Kidney (tissue), 13 donors: ENCODE measurements at regions not wholly inside any gene's neighbourhood (a gene's known extent, or its start where the extent isn't known, plus 50 kb on each side); places are given as distances from the start of the nearest gene placed in this dataset.

Experiments
- DNase-seq, 5 donors: peaks; one replicate each; pipeline ENCODE4 v3.0.0-alpha.2; 2013 to 2020
- FAIRE-seq: peaks from 2 replicates; lab custom pipeline; 2012; peaks lifted over from hg19 to GRCh38; lab: Jason Lieb, UNC
- H3K27ac ChIP-seq, 2 donors: one replicate each; pipeline ENCODE4 v1.7.0; 2013; ENCODE audit warnings: low read depth in 2 of 2, low read length in 2 of 2, inconsistent platforms in 1 of 2
- H3K27me3 ChIP-seq: one replicate; pipeline ENCODE4 v1.7.1; 2013; ENCODE audit warnings: low read length, inconsistent platforms; ENCODE audit not compliant: control insufficient read depth, insufficient read depth
- H3K36me3 ChIP-seq, 3 donors: one replicate each; pipeline versions ENCODE4 v1.7.0 to v1.7.1; 2013; ENCODE audit warnings: low read length in 3 of 3, control low read depth in 1 of 3, inconsistent platforms in 1 of 3; ENCODE audit not compliant: insufficient read depth in 3 of 3, control insufficient read depth in 2 of 3
- H3K4me1 ChIP-seq, 3 donors: one replicate each; pipeline versions ENCODE4 v1.7.0 to v1.7.1; 2013; ENCODE audit warnings: low read length in 3 of 3, inconsistent platforms in 1 of 3, low read depth in 1 of 3; ENCODE audit not compliant: control insufficient read depth in 2 of 3, insufficient read depth in 2 of 3
- H3K4me3 ChIP-seq, 3 donors: one replicate each; pipeline versions ENCODE4 v1.7.0 to v1.8.1; 2013; ENCODE audit warnings: low read length in 3 of 3, control low read depth in 1 of 3, inconsistent platforms in 1 of 3
- H3K9ac ChIP-seq, 3 donors: one replicate each; pipeline versions ENCODE4 v1.7.0 to v1.7.1; 2013; ENCODE audit warnings: low read length in 3 of 3, control low read depth in 1 of 3, inconsistent platforms in 1 of 3
- H3K9me3 ChIP-seq, 3 donors: one replicate each; pipeline versions ENCODE4 v1.7.0 to v1.7.1; 2013; ENCODE audit warnings: low read length in 3 of 3, control low read depth in 1 of 3, inconsistent platforms in 1 of 3; ENCODE audit not compliant: control insufficient read depth in 2 of 3, insufficient read depth in 1 of 3
- CTCF ChIP-seq: IDR thresholded peaks from 3 replicates; pipeline ENCODE4 v1.5.1; 2012; ENCODE audit warnings: mild to moderate bottlenecking, moderate library complexity, borderline replicate concordance; ENCODE audit not compliant: insufficient read depth; ENCODE audit errors: extremely low read depth
- intact Hi-C: fragments of 100-400 bp; cut with DNase I; formaldehyde crosslinking; loops from one replicate; pipeline ENCODE4 v1.11.1; 2022
- donor health status: control.
- donor health status: control.
- donor health status: control.
- donor health status: control.
- donor health status: control.
- donor health status: DM: yes; HTN: yes; CAD: no.
- donor health status: Normal renal cell carcinoma (clear cell type).

GRCh38 chr2:12333293-12333692 is 383.4 kb upstream of the TRIB2 start:
- no peaks in the 10 kb centered on the region for H3K4me1 ChIP-seq
- H3K27ac ChIP-seq = no peak overlapping the region
- H3K27me3 ChIP-seq = no peaks in the 10 kb centered on the region
- no peaks in the 10 kb centered on the region for H3K36me3 ChIP-seq
- no peak for TF ChIP-seq CTCF
- intact Hi-C loops = no loop called here
- no peak overlapping the region for H3K4me3 ChIP-seq
- no peak overlapping the region for H3K9ac ChIP-seq
- no peak for FAIRE-seq
- no peaks in the 10 kb centered on the region for H3K9me3 ChIP-seq
- no peak for DNase-seq

GRCh38 chr2:12334412-12334966 is 382.2 kb upstream of the TRIB2 start:
- FAIRE-seq = no peak
- H3K27ac ChIP-seq = no peak overlapping the region
- H3K9ac ChIP-seq = no peak overlapping the region
- no peaks in the 10 kb centered on the region for H3K27me3 ChIP-seq
- TF ChIP-seq CTCF = no peak
- H3K4me3 ChIP-seq = no peak overlapping the region
- H3K36me3 ChIP-seq = no peaks in the 10 kb centered on the region
- H3K9me3 ChIP-seq = no peaks in the 10 kb centered on the region
- no peaks in the 10 kb centered on the region for H3K4me1 ChIP-seq
- intact Hi-C loops = no loop called here
- no peak for DNase-seq

GRCh38 chr2:12335131-12335530 is 381.6 kb upstream of the TRIB2 start:
- DNase-seq (no peak), FAIRE-seq (no peak)
- H3K27ac ChIP-seq = no peak overlapping the region
- H3K9me3 ChIP-seq = no peaks in the 10 kb centered on the region
- no peak overlapping the region for H3K9ac ChIP-seq
- intact Hi-C loops = no loop called here
- H3K27me3 ChIP-seq = no peaks in the 10 kb centered on the region
- H3K4me1 ChIP-seq = no peaks in the 10 kb centered on the region
- no peaks in the 10 kb centered on the region for H3K36me3 ChIP-seq
- no peak overlapping the region for H3K4me3 ChIP-seq
- no peak for TF ChIP-seq CTCF

GRCh38 chr2:12335995-12336394 is 380.7 kb upstream of the TRIB2 start:
- Histone ChIP-seq H3K4me3 (no peak overlapping the region), H3K36me3 (no peaks in the 10 kb centered on the region), H3K27ac (no peak overlapping the region), H3K4me1 (no peaks in the 10 kb centered on the region), H3K27me3 (no peaks in the 10 kb centered on the region), H3K9me3 (no peaks in the 10 kb centered on the region), H3K9ac (no peak overlapping the region)
- no peak for TF ChIP-seq CTCF
- no peak for DNase-seq
- FAIRE-seq = no peak
- intact Hi-C loops = no loop called here
